Common myeloid progenitor, CD34-positive (primary cell): ENCODE measurements at regions not wholly inside any gene's neighbourhood (a gene's known extent, or its start where the extent isn't known, plus 50 kb on each side); places are given as distances from the start of the nearest gene placed in this dataset.
A peak's percentile ranks its signal among the peaks of the same experiment; 100 is the strongest.

Source experiments
- CTCF ChIA-PET: fragments of 350-600 bp; sonication (Branson Sonifier 250); formaldehyde crosslinking; loops from one replicate; lab custom pipeline; 2021; ENCODE audit warnings: antibody characterized with exemption; lab: Charles Lee
- POLR2A ChIA-PET: fragments of 350-600 bp; sonication (Branson Sonifier 250); formaldehyde crosslinking; loops from one replicate; lab custom pipeline; 2021; ENCODE audit warnings: antibody characterized with exemption; lab: Charles Lee
- DNase-seq, 3 donors: peaks; one replicate each; pipeline versions ENCODE4 v3.0.0 to v3.0.0-alpha.2; 2013
- H3K27ac ChIP-seq, 2 experiments: 1 replicate in 1 of 2; 2 replicates in 1 of 2; pipeline ENCODE4 v1.7.0; 2013; ENCODE audit warnings: inconsistent platforms in 2 of 2, low read length in 2 of 2, mild to moderate bottlenecking in 2 of 2, low read depth in 1 of 2, moderate library complexity in 1 of 2; ENCODE audit not compliant: severe bottlenecking in 2 of 2, insufficient read depth in 1 of 2, poor library complexity in 1 of 2
- H3K27me3 ChIP-seq, 5 experiments: replicated peaks in 2 of 5; 1 replicate in 3 of 5; 2 replicates in 2 of 5; pipeline versions ENCODE4 v1.6.1 to v1.7.0; 2013; ENCODE audit warnings: low read length in 4 of 5, mild to moderate bottlenecking in 2 of 5, moderate library complexity in 2 of 5, inconsistent platforms in 1 of 5; ENCODE audit not compliant: insufficient read depth in 5 of 5, control insufficient read depth in 4 of 5
- H3K36me3 ChIP-seq, 4 experiments: 1 replicate in 2 of 4; 2 replicates in 2 of 4; pipeline versions ENCODE4 v1.6.1 to v1.7.0; 2013; ENCODE audit warnings: low read length in 3 of 4, control low read depth in 1 of 4, mild to moderate bottlenecking in 1 of 4; ENCODE audit not compliant: control insufficient read depth in 4 of 4, insufficient read depth in 4 of 4
- H3K4me1 ChIP-seq, 4 experiments: 1 replicate in 3 of 4; 2 replicates in 1 of 4; pipeline versions ENCODE4 v1.6.1 to v1.7.1; 2013; ENCODE audit warnings: low read length in 3 of 4, mild to moderate bottlenecking in 3 of 4, control low read depth in 1 of 4, inconsistent platforms in 1 of 4, moderate library complexity in 1 of 4; ENCODE audit not compliant: control insufficient read depth in 4 of 4, insufficient read depth in 4 of 4; ENCODE audit errors: control extremely low read depth in 1 of 4
- H3K4me3 ChIP-seq, 7 experiments: 1 replicate in 4 of 7; 2 replicates in 3 of 7; pipeline versions ENCODE4 v1.5.1 to v1.7.0; 2013; ENCODE audit warnings: mild to moderate bottlenecking in 7 of 7, low read length in 6 of 7, moderate library complexity in 6 of 7, inconsistent platforms in 2 of 7, low read depth in 2 of 7, control low read depth in 1 of 7; ENCODE audit not compliant: insufficient read depth in 4 of 7, control insufficient read depth in 1 of 7; ENCODE audit errors: extremely low read depth in 1 of 7
- H3K9me3 ChIP-seq, 5 experiments: 1 replicate in 4 of 5; 2 replicates in 1 of 5; pipeline versions ENCODE4 v1.6.1 to v1.7.1; 2013; ENCODE audit warnings: low read length in 4 of 5, mild to moderate bottlenecking in 2 of 5, inconsistent platforms in 1 of 5, low read depth in 1 of 5, moderate library complexity in 1 of 5; ENCODE audit not compliant: control insufficient read depth in 4 of 5, insufficient read depth in 2 of 5; ENCODE audit errors: control extremely low read depth in 1 of 5
- WGBS: methylation state at CpG from one replicate; pipeline ENCODE4 v1.1.5; 2013; ENCODE audit not compliant: insufficient coverage; 5-methylcytosine and 5-hydroxymethylcytosine counted together

DNA sequence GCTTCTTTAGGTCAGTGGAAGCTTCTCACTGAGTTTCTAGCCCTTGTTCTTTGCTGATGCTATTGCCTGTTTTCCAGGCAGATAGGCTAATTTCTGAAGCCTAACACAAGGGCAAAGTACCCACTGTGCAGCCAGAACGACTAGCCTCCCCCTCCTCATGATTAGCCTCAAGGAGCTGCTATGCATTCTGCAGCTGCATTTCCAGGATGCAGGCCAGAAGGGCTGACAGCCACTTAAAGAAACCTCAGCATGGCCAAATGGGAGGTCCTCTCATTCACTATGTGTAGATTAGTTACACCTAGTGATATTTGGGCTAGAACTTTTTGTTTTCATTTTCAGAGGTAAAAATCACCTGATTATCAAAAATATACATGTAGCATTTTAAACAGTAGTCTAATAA is 216.0 kb downstream of the RAD51AP2 start:
- no CpG with 5 or more reads among the region's 1 CpG for WGBS
- Histone ChIP-seq H3K9me3 (no peaks in the 10 kb centered on the region), H3K4me3 (no peak overlapping the region), H3K27ac (no peak overlapping the region), H3K4me1 (no peaks in the 10 kb centered on the region), H3K27me3 (no peaks in the 10 kb centered on the region), H3K36me3 (no peaks in the 10 kb centered on the region)
- POLR2A ChIA-PET: no interaction called here
- DNase-seq: no peak
- CTCF ChIA-PET: interaction anchor here (1.7 to 2.4 kb wide), 2 partner anchors 9 to 530 kb away, joined by 6 to 9 read pairs; no protein-coding TSS in a partner anchor

DNA sequence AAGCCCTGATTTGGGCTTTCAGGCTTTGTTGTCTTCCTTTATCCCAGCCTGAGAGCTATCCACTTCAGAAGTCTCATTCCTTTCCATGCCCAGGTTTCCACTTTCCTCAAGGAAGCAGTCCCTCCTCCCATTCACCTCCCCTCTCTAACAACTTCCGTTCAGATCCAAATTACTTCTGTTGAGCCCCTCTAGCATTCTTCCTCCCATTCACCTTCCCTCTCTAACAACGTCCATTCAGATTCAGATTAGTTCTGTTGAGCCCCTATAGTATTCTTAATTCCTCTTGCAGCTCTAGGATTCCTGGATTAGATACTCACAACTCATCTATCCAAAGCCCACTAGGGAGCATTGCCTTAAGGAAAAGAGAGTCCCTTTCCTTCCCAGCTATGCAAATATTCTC is 216.8 kb downstream of the RAD51AP2 start:
- WGBS: 100% methylated on average over 2 of the region's 2 CpGs
- Histone ChIP-seq H3K36me3 (no peaks in the 10 kb centered on the region), H3K27ac (no peak overlapping the region), H3K4me1 (no peaks in the 10 kb centered on the region), H3K9me3 (no peaks in the 10 kb centered on the region), H3K4me3 (no peak overlapping the region), H3K27me3 (no peaks in the 10 kb centered on the region)
- ChIA-PET CTCF (interaction anchor here (1.7 to 2.4 kb wide), 2 partner anchors 9 to 529 kb away, joined by 6 to 9 read pairs; no protein-coding TSS in a partner anchor), POLR2A (no interaction called here)
- DNase-seq: no peak

DNA sequence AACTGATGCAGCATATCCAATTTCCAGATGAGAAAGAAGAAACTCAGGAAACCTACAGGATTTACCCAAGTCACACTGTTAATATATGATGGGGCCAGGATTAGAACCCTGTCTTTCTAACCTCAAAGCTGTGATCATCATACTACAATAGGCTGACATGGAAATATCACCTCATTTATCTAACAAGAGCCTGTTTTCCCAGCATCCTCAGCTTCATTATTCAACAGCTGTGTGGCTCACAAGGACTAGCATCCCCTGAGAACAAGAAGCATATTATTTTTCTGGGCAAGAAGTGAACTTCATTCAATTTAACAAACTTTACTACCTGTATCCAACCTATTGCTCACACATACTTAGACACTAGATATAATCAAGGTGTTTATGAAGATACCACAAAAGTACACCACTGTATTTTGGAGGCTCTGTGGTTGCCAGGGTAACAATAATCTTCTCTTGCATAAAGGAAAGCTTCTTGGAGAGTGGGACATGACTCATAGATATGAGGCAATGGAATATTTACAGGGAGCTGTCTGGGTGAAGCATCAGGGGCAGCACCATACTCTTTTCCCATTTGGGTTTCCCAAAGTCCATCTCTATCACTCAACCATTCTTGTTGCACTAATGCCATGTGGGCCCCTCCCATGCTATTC is 218.2 kb downstream of the RAD51AP2 start:
- peak in 2 of 3 donors; percentile 7 to 31 for DNase-seq
- no peaks in the 10 kb centered on the region for H3K27me3 ChIP-seq
- no peak overlapping the region for H3K27ac ChIP-seq
- no peaks in the 10 kb centered on the region for H3K9me3 ChIP-seq
- H3K4me3 ChIP-seq: no peak overlapping the region
- ChIA-PET POLR2A (no interaction called here), CTCF (interaction anchor here (0.6 to 2.4 kb wide), 4 partner anchors 8 to 1340 kb away, joined by 3 to 9 read pairs (median 4); no protein-coding TSS in a partner anchor)
- H3K4me1 ChIP-seq: no peaks in the 10 kb centered on the region
- H3K36me3 ChIP-seq: no peaks in the 10 kb centered on the region

DNA sequence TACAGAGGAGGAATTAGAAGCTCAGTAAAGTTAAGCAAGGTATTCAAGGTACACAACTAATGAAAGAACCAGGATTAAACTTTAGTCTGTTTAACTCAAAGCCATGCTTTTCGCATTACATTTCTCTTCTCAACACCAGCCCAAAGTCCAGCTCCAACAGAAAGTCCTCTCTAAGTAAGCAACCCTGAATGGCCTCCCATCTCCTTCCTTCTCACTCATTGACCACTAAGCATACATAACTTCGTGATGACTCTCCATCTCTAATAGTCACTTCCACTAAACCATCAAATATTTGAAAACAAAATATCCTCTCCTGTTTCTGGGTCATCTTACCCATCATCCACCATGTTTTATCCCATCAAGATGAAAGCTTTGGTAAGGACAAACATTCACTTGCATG is 219.8 kb downstream of the RAD51AP2 start:
- H3K27me3 ChIP-seq: no peaks in the 10 kb centered on the region
- DNase-seq: no peak
- 100% methylated on average over 2 of the region's 2 CpGs for WGBS
- H3K4me3 ChIP-seq: no peak overlapping the region
- H3K4me1 ChIP-seq: no peaks in the 10 kb centered on the region
- no peaks in the 10 kb centered on the region for H3K36me3 ChIP-seq
- H3K27ac ChIP-seq: no peak overlapping the region
- H3K9me3 ChIP-seq: no peaks in the 10 kb centered on the region
- POLR2A ChIA-PET: no interaction called here
- CTCF ChIA-PET: interaction anchor here (1.1 kb wide), 1 partner anchor 8 kb away, joined by 4 read pairs; no protein-coding TSS in a partner anchor

DNA sequence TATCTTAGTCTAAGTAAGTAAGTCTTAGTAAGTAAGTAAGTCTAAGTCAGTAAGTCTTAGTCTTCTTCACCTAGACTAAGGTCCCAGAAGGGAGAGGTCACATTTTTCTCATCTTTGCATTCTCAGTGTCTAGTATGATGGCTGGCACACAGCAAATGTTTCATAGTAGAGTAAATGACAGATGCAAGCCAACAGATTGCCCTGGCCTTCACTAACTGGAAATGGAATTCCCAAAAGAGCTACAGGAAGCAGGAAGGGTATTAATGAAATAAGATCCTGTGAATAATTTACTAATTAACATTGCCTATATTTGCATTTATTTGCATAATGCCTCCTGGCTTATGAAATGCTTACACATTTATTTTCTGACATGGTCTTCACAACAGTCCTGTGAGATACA is 221.6 kb downstream of the RAD51AP2 start:
- ChIA-PET CTCF (interaction anchor here (1.5 kb wide), 1 partner anchor 128 kb away, joined by 3 read pairs; no protein-coding TSS in a partner anchor), POLR2A (no interaction called here)
- no peaks in the 10 kb centered on the region for H3K36me3 ChIP-seq
- no peak overlapping the region for H3K4me3 ChIP-seq
- H3K27me3 ChIP-seq: no peaks in the 10 kb centered on the region
- H3K27ac ChIP-seq: no peak overlapping the region
- no peaks in the 10 kb centered on the region for H3K4me1 ChIP-seq
- H3K9me3 ChIP-seq: no peaks in the 10 kb centered on the region
- DNase-seq: no peak

DNA sequence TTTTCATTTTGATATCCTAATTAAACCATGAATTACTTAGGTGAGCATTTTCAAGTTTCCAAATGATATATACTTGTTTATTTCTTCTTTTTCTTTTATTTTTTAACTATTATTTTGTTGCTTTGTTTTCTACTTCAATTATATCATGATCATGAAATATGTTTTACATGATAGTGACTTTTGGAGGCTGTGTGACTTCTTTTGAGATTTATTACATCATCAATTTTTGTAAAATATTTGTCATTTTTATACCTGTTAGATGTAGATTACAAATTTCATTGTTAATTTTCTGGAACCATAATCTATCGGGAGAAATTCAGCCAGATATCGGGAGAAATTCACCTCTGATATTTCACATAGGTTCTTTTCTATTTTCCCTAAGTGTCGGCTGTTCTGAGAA is 228.6 kb downstream of the RAD51AP2 start:
- WGBS: 100% methylated on average over 1 of the region's 3 CpGs
- DNase-seq: no peak
- Histone ChIP-seq H3K27ac (no peak overlapping the region), H3K4me1 (peaks cover 0 to 6% (median 0%) of the 10 kb centered on the region in 4 experiments), H3K27me3 (no peaks in the 10 kb centered on the region), H3K4me3 (no peak overlapping the region), H3K9me3 (no peaks in the 10 kb centered on the region), H3K36me3 (no peaks in the 10 kb centered on the region)
- POLR2A ChIA-PET: no interaction called here
- CTCF ChIA-PET: no interaction called here

DNA sequence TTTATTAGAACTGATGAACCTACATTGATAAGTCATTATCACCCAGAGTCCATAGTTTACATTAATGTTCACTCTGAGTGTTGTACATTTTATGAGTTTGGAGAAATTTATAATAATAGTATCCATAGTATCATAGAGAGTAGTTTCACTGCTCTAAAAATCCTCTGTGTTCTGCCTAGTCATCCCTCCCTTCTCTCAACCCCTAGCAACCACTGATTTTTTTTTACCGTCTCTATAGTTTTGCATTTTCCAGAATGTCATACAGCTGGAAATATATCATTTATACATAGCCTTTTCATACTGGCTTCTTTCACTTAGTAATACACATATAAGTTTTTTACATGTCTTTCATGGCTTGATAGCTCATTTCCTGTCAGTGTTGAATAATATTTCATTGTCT is 231.1 kb downstream of the RAD51AP2 start:
- no peak overlapping the region for H3K27ac ChIP-seq
- H3K9me3 ChIP-seq: no peaks in the 10 kb centered on the region
- CTCF ChIA-PET: interaction anchor here (0.6 kb wide), 1 partner anchor 1234 kb away, joined by 3 read pairs; no protein-coding TSS in a partner anchor
- WGBS: 14% methylated on average over 1 of the region's 1 CpG
- no peak overlapping the region for H3K4me3 ChIP-seq
- no peaks in the 10 kb centered on the region for H3K27me3 ChIP-seq
- POLR2A ChIA-PET: no interaction called here
- peaks cover 0 to 6% (median 0%) of the 10 kb centered on the region in 4 experiments for H3K4me1 ChIP-seq
- peak in 2 of 3 donors; percentile 21 to 49 for DNase-seq
- no peaks in the 10 kb centered on the region for H3K36me3 ChIP-seq
